ENCODE measurements at regions not wholly inside any gene's neighbourhood (a gene's known extent, or its start where the extent isn't known, plus 50 kb on each side); places are given as distances from the start of the nearest gene placed in this dataset.

GRCh38 chr12:88882662-88883061 lies 302.4 kb upstream of the KITLG start:
- Histone ChIP-seq H3K4me2 (ENCODE audit: low read length) (no peak overlapping the region), H3K9me3 (ENCODE audit: low read length) (no peaks in the 10 kb centered on the region), H3K4me3 (ENCODE audit: low read length) (no peak overlapping the region), H3K79me2 (replicated peaks; ENCODE audit: insufficient read depth, low read length) (no peaks in the 10 kb centered on the region), H2AFZ (ENCODE audit: low read depth, low read length) (no peak overlapping the region), H3K27ac (ENCODE audit: low read length) (no peak overlapping the region), H3K36me3 (ENCODE audit: insufficient read depth, low read length) (no peaks in the 10 kb centered on the region), H4K20me1 (ENCODE audit: insufficient read depth) (no peaks in the 10 kb centered on the region), H3F3A (ENCODE audit: insufficient read depth, low read length, poor library complexity, severe bottlenecking) (no peaks in the 10 kb centered on the region), H3K9ac (ENCODE audit: low read length) (no peak overlapping the region), H3K9me2 (ENCODE audit: insufficient read depth, low read length) (no peaks in the 10 kb centered on the region), H3K27me3 (ENCODE audit: insufficient read depth, low read depth, low read length) (no peaks in the 10 kb centered on the region)
- TF ChIP-seq EP300 (conservative IDR thresholded peaks at IDR 0.05; ENCODE audit: poor library complexity, severe bottlenecking) (no peak), CTCF (IDR thresholded peaks at IDR 0.05; ENCODE audit: poor library complexity, severe bottlenecking) (no peak), RAD21 (conservative IDR thresholded peaks at IDR 0.05) (no peak), SMC3 (conservative IDR thresholded peaks at IDR 0.05; ENCODE audit: poor library complexity) (no peak), POLR2AphosphoS5 (IDR thresholded peaks at IDR 0.05) (no peak), EZH2 (IDR thresholded peaks at IDR 0.05; ENCODE audit: borderline replicate concordance, insufficient read depth, low read length, poor library complexity, severe bottlenecking) (no peak), MXI1 (conservative IDR thresholded peaks at IDR 0.05; ENCODE audit: poor library complexity, severe bottlenecking) (no peak), TAF1 (IDR thresholded peaks at IDR 0.05; ENCODE audit: low read depth) (no peak)
- TF ChIP-seq, protein P1, sequence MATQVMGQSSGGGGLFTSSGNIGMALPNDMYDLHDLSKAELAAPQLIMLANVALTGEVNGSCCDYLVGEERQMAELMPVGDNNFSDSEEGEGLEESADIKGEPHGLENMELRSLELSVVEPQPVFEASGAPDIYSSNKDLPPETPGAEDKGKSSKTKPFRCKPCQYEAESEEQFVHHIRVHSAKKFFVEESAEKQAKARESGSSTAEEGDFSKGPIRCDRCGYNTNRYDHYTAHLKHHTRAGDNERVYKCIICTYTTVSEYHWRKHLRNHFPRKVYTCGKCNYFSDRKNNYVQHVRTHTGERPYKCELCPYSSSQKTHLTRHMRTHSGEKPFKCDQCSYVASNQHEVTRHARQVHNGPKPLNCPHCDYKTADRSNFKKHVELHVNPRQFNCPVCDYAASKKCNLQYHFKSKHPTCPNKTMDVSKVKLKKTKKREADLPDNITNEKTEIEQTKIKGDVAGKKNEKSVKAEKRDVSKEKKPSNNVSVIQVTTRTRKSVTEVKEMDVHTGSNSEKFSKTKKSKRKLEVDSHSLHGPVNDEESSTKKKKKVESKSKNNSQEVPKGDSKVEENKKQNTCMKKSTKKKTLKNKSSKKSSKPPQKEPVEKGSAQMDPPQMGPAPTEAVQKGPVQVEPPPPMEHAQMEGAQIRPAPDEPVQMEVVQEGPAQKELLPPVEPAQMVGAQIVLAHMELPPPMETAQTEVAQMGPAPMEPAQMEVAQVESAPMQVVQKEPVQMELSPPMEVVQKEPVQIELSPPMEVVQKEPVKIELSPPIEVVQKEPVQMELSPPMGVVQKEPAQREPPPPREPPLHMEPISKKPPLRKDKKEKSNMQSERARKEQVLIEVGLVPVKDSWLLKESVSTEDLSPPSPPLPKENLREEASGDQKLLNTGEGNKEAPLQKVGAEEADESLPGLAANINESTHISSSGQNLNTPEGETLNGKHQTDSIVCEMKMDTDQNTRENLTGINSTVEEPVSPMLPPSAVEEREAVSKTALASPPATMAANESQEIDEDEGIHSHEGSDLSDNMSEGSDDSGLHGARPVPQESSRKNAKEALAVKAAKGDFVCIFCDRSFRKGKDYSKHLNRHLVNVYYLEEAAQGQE (IDR thresholded peaks at IDR 0.05; ENCODE audit: borderline replicate concordance): no peak

DNA sequence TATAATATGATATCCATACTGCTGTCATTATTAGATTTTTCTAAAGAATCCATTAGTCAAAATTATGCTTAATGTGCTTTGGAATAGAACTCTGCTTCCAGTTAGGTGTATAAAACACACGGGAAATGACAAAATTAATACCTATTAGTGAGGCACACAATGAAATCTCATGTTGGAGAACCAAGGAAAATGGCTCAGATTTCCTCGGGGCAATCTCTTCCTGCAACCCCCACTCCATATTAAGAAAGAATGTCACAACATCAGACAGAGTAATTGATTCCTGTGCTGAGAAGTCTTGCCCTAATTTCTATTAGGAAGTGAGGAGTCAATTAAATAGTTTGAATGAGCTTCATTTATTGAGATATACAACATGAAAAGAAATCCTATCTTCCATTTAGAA lies 299.8 kb upstream of the KITLG start:
- Histone ChIP-seq H3K79me2 (replicated peaks; ENCODE audit: insufficient read depth, low read length) (no peaks in the 10 kb centered on the region), H3K36me3 (ENCODE audit: insufficient read depth, low read length) (no peaks in the 10 kb centered on the region), H3K9me3 (ENCODE audit: low read length) (no peaks in the 10 kb centered on the region), H3K4me2 (ENCODE audit: low read length) (no peak overlapping the region), H3K9me2 (ENCODE audit: insufficient read depth, low read length) (no peaks in the 10 kb centered on the region), H3K9ac (ENCODE audit: low read length) (no peak overlapping the region), H3K27ac (ENCODE audit: low read length) (no peak overlapping the region), H4K20me1 (ENCODE audit: insufficient read depth) (no peaks in the 10 kb centered on the region), H3F3A (ENCODE audit: insufficient read depth, low read length, poor library complexity, severe bottlenecking) (no peaks in the 10 kb centered on the region), H3K27me3 (ENCODE audit: insufficient read depth, low read depth, low read length) (no peaks in the 10 kb centered on the region), H2AFZ (ENCODE audit: low read depth, low read length) (no peak overlapping the region), H3K4me3 (ENCODE audit: low read length) (no peak overlapping the region)
- no peak for TF ChIP-seq RAD21 (conservative IDR thresholded peaks at IDR 0.05)
- TF ChIP-seq MXI1 (conservative IDR thresholded peaks at IDR 0.05; ENCODE audit: poor library complexity, severe bottlenecking): no peak

- H3K36me3 ChIP-seq (ENCODE audit: insufficient read depth, low read length): no peaks in the 10 kb centered on the region
- H2AFZ ChIP-seq (ENCODE audit: low read depth, low read length): no peak overlapping the region
- H3K27ac ChIP-seq (ENCODE audit: low read length): no peak overlapping the region
- H3K9ac ChIP-seq (ENCODE audit: low read length): no peak overlapping the region
- no peak overlapping the region for H3K4me3 ChIP-seq (ENCODE audit: low read length)
- no peaks in the 10 kb centered on the region for H4K20me1 ChIP-seq (ENCODE audit: insufficient read depth)
- no peaks in the 10 kb centered on the region for H3K9me3 ChIP-seq (ENCODE audit: low read length)
- no peaks in the 10 kb centered on the region for H3F3A ChIP-seq (ENCODE audit: insufficient read depth, low read length, poor library complexity, severe bottlenecking)
- no peak for TF ChIP-seq MXI1 (conservative IDR thresholded peaks at IDR 0.05; ENCODE audit: poor library complexity, severe bottlenecking)
- TF ChIP-seq SMC3 (conservative IDR thresholded peaks at IDR 0.05; ENCODE audit: poor library complexity): no peak
- no peaks in the 10 kb centered on the region for H3K27me3 ChIP-seq (ENCODE audit: insufficient read depth, low read depth, low read length)
- H3K9me2 ChIP-seq (ENCODE audit: insufficient read depth, low read length): no peaks in the 10 kb centered on the region
- no peak overlapping the region for H3K4me2 ChIP-seq (ENCODE audit: low read length)
- H3K79me2 ChIP-seq (replicated peaks; ENCODE audit: insufficient read depth, low read length): no peaks in the 10 kb centered on the region
Observed at GRCh38 chr12:88878295-88878694, 298.0 kb upstream of the KITLG start.
